MM.1S (cell line): ENCODE measurements at regions not wholly inside any gene's neighbourhood (a gene's known extent, or its start where the extent isn't known, plus 50 kb on each side); places are given as distances from the start of the nearest gene placed in this dataset.

Experiments
- EZH2 ChIP-seq: fragments of 300-600 bp; sonication (generic); optimal IDR thresholded peaks from 2 replicates; pipeline ENCODE3; 2017; ENCODE audit warnings: low read depth, mild to moderate bottlenecking, antibody characterized with exemption, low read length, mixed read lengths
- EZH2phosphoT487 ChIP-seq: fragments of 300-600 bp; sonication (generic); IDR thresholded peaks from 2 replicates; pipeline ENCODE4 v1.6.1; 2018; ENCODE audit warnings: antibody characterized with exemption, low read length
- TF ChIP-seq, protein P1 (sequence below): fragments of 300-600 bp; sonication (generic); IDR thresholded peaks from 2 replicates; pipeline ENCODE4 v1.5.1; 2016; ENCODE audit warnings: antibody characterized with exemption, low read length, mixed read lengths

GRCh38 chr3:139217633-139218032, 126.2 kb upstream of the MRPS22 start:
- no peak for TF ChIP-seq EZH2
- TF ChIP-seq, protein P1, sequence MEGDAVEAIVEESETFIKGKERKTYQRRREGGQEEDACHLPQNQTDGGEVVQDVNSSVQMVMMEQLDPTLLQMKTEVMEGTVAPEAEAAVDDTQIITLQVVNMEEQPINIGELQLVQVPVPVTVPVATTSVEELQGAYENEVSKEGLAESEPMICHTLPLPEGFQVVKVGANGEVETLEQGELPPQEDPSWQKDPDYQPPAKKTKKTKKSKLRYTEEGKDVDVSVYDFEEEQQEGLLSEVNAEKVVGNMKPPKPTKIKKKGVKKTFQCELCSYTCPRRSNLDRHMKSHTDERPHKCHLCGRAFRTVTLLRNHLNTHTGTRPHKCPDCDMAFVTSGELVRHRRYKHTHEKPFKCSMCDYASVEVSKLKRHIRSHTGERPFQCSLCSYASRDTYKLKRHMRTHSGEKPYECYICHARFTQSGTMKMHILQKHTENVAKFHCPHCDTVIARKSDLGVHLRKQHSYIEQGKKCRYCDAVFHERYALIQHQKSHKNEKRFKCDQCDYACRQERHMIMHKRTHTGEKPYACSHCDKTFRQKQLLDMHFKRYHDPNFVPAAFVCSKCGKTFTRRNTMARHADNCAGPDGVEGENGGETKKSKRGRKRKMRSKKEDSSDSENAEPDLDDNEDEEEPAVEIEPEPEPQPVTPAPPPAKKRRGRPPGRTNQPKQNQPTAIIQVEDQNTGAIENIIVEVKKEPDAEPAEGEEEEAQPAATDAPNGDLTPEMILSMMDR: no peak
- TF ChIP-seq EZH2phosphoT487: no peak
